ENCODE measurements at regions not wholly inside any gene's neighbourhood (a gene's known extent, or its start where the extent isn't known, plus 50 kb on each side); places are given as distances from the start of the nearest gene placed in this dataset.
"Not testable (repeated sequence)": the region's sequence is repeated elsewhere in the genome, so short reads cannot be mapped to it uniquely, and the experiment has no call there.

- no peak for DNase-seq
These were observed 130.6 kb upstream of the TGFBR2 start for GRCh38 chr3:30475809-30476178.

- DNase-seq, result no peak
These were observed 129.9 kb upstream of the TGFBR2 start for GRCh38 chr3:30476368-30477084.

- no peak for DNase-seq
These were observed 129.1 kb upstream of the TGFBR2 start for GRCh38 chr3:30477149-30477921.

- not testable (repeated sequence) for DNase-seq
These were observed 126.7 kb upstream of the TGFBR2 start for GRCh38 chr3:30479737-30480136.

GRCh38 chr3:30480156-30480555 lies 126.2 kb upstream of the TGFBR2 start:
- not testable (repeated sequence) for DNase-seq

GRCh38 chr3:30480587-30480986 lies 125.8 kb upstream of the TGFBR2 start:
- DNase-seq, result no peak

- DNase-seq, result no peak
These were observed 125.2 kb upstream of the TGFBR2 start for GRCh38 chr3:30481241-30481640.

GRCh38 chr3:30484229-30484628 lies 122.2 kb upstream of the TGFBR2 start:
- not testable (repeated sequence) for DNase-seq

GRCh38 chr3:30486368-30486767 lies 120.0 kb upstream of the TGFBR2 start:
- DNase-seq, result no peak

GRCh38 chr3:30488070-30488756 lies 118.2 kb upstream of the TGFBR2 start:
- no peak for DNase-seq

- no peak for DNase-seq
These were observed 113.8 kb upstream of the TGFBR2 start for GRCh38 chr3:30492322-30493192.

- DNase-seq, result no peak
These were observed 112.5 kb upstream of the TGFBR2 start for GRCh38 chr3:30493911-30494311.

- no peak for DNase-seq
These were observed 111.0 kb upstream of the TGFBR2 start for GRCh38 chr3:30495172-30496065.

- no peak for DNase-seq
These were observed 110.1 kb upstream of the TGFBR2 start for GRCh38 chr3:30496066-30496966.

GRCh38 chr3:30498587-30498967 lies 107.8 kb upstream of the TGFBR2 start:
- DNase-seq, result no peak

GRCh38 chr3:30500666-30501399 lies 105.6 kb upstream of the TGFBR2 start:
- no peak for DNase-seq

GRCh38 chr3:30501526-30501925 lies 104.9 kb upstream of the TGFBR2 start:
- no peak for DNase-seq

- DNase-seq, result no peak
These were observed 104.2 kb upstream of the TGFBR2 start for GRCh38 chr3:30502051-30502741.

GRCh38 chr3:30502742-30503073 lies 103.7 kb upstream of the TGFBR2 start:
- no peak for DNase-seq
